Activated CD4-positive, alpha-beta T cell treated with anti-CD3 and anti-CD28 coated beads, Interleukin-2, amount 50 U/mL, for 1 hour (primary cell): ENCODE measurements at regions not wholly inside any gene's neighbourhood (a gene's known extent, or its start where the extent isn't known, plus 50 kb on each side); places are given as distances from the start of the nearest gene placed in this dataset.
"Not testable (repeated sequence)": the region's sequence is repeated elsewhere in the genome, so short reads cannot be mapped to it uniquely, and the experiment has no call there.

Source experiments
- DNase-seq: peaks from one replicate; pipeline ENCODE4 v3.0.0-alpha.2; 2020

DNA sequence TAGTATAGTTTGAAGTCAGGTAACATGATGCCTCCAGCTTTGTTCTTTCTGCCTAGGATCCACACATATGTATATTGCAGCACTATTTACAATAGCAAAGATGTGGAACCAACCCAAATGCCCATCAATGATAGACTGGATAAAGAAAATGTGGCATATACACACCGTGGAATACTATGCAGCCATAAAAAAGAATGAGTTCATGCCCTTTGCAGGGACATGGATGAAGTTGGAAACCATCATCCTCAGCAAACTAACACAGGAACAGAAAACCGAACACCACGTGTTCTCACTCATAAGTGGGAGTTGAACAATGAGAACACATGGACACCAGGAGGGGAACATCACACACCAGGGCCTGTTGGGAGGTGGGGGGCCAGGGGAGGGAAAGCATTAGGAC is 1111.5 kb downstream of the BRD1 start:
- DNase-seq, result not testable (repeated sequence)

DNA sequence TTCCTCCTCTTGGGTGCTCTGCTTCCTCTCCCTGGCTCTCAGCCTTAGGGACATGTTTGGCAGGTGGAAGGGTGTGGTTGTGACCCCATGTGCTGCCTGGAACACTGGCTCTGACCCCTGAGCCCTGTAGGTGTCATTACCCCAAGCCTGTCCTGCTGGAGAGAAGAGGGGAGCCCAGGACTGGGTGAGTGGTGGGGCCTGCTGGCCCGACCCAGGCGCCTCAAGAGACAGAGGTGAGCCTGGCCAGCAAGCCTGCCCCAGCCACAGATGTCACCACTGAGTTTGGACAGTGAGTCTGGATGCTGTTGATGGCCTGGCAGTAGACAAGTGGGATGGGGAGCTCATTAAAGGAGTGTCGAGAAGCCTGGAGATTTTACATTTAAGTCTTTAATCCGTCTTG is 1112.2 kb downstream of the BRD1 start:
- no peak for DNase-seq

DNA sequence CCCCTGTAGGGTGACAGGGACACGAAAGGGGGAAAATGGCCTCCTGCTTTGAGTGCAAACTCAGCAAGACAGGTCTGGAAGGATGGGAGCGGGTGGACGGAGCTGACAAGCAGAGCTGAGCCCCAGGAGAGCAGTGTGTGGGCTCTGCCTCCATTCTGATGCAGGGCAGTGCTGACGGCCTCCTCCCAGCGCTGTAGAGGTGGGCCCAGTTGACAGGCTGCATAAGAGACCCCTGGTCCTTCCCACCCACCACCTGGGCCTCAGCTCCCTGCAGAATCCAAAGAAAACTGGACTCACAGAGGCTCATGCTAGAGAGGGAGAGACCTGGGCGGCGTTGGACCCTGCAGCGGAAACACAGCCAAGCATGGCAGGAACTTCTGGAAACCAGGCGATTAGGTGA is 1113.4 kb downstream of the BRD1 start:
- DNase-seq, result no peak

- DNase-seq, result no peak
These were observed 1114.1 kb downstream of the BRD1 start for GRCh38 chr22:48713272-48714205.

DNA sequence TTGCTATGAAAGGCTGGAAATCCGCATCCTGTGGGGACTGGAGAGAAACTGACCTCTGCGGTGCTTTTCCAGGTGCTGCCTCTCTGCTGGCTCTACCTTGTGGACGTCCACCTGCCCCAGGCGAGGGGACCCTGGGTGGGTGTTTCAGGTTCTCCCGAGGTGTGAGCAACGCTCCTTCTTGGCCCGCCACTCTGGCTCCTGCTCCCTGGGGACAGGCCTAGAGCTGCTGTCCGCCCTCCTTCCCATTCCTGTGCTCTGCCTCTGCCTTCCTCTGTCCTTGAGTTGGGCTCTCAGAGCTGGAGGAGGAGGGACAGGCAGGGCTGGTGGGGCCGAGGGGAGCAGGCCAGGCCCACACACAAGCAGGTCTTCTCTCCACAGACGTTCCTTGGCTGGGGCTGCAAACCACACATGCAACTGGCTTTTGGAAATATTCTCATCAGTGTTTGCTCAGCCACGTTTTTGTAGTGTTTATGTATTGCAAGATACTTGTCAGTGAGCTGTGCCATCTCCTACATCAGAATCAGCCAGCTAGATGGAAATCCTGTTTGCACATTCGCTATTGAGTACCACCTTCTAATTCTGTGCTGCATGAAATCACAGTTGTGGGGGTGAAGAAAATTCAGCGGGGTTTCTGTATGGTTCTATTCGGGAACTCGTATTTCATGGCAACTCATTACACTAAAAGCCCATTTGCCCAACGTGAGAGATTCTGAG is 1115.0 kb downstream of the BRD1 start:
- no peak for DNase-seq

DNA sequence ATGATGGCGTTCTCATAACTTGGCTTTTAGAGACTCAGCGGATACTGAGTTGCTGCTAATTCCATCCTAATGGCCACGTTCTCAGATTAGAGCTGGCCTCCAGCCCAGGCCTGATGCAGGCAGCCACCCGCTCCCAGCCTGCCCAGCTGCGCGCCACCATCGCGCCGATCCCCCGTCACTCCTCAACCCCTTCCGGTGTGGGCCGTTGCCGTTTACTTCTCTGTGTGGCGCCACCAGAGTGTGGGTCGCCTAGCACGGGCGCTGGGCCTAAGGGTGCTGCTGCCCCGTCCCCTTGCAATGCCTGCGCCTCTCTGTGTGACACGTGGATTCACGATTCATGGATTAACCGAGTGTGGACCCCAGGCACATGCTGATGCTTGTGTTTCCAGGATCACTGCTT is 1116.0 kb downstream of the BRD1 start:
- no peak for DNase-seq

- no peak for DNase-seq
These were observed 1116.6 kb downstream of the BRD1 start for GRCh38 chr22:48711031-48711431.

DNA sequence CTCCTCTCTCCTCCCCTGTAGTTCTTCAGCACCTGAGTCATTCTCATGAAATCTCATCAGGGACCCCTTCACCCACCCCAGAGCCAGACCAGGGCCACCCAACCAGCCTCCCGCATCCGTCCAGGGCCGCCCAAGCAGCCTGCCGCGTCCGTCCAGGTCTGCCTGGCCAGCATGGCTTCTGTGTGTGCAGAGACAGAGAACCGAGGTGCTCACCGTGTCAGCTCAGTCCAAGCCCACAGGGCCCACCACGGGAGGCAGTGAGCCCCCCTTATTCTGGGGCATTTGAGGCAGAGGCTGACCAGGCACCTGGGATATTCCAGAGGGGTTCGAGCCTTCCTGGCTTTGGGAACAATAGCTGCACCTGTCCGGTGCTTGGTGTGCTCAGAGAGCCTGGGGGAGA is 1117.3 kb downstream of the BRD1 start:
- DNase-seq, result no peak

GRCh38 chr22:48709976-48710375 is 1117.7 kb downstream of the BRD1 start:
- DNase-seq, result no peak

DNA sequence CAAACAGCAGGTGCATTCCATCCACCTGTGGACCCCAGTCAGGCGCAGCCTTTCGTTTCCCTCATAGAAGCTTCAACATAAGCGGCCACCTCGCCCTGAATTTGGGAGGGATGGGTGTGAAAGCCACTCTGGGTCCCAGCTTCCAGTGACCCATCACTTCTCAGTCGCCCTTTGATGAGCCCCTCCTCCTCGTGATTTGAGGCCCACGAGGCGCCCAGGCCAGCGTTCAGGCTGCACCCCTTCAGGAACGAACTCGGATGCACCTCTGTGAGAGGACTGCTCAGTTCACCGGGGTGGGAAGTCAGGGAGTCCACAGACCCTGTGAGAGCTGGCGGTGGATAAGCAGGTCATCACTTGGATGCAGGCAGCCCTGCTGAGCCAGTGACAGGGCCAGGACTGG is 1118.2 kb downstream of the BRD1 start:
- no peak for DNase-seq

- DNase-seq, result no peak
These were observed 1119.0 kb downstream of the BRD1 start for GRCh38 chr22:48708558-48709245.

DNA sequence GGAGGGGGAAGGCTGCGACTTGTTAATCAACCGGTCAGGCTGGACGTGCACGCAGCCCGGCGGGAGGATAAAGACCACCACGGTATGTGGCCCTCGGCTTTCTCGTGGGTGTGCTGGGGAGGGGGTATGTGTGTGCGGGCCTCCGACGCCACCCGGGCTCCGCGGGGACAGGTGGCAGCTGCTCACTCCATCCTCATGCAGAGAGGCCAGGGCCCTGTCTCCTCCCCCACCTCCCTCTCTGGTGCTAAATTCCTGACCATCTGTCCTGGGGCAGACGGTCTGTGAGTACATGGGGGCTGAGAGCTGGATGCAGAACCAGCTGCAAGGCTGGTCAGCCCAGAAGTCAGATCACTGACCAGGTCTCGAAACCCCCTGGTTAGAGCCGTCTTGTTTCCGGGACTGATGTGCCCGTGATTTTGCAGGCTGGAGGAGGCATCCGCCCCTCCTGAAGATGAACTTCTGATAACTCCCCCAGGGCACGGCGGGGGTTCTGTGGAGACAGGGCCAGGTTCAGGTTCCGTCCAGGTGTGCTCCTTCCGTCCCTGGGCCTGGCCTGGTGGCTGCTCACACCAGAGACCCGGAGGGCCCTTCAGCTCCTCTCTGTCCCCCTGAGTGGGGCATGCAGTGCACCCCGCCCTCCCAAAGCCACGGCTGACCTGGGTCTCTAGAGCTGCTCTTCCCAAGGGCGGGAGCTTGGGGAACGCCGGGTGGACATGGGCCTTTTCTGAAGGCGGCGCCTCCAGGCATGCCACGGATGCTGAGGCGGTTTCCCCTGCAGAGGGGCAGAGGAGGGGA is 1119.7 kb downstream of the BRD1 start:
- no peak for DNase-seq

GRCh38 chr22:48706934-48707762 is 1120.5 kb downstream of the BRD1 start:
- no peak for DNase-seq

GRCh38 chr22:48705917-48706605 is 1121.6 kb downstream of the BRD1 start:
- no peak for DNase-seq

DNA sequence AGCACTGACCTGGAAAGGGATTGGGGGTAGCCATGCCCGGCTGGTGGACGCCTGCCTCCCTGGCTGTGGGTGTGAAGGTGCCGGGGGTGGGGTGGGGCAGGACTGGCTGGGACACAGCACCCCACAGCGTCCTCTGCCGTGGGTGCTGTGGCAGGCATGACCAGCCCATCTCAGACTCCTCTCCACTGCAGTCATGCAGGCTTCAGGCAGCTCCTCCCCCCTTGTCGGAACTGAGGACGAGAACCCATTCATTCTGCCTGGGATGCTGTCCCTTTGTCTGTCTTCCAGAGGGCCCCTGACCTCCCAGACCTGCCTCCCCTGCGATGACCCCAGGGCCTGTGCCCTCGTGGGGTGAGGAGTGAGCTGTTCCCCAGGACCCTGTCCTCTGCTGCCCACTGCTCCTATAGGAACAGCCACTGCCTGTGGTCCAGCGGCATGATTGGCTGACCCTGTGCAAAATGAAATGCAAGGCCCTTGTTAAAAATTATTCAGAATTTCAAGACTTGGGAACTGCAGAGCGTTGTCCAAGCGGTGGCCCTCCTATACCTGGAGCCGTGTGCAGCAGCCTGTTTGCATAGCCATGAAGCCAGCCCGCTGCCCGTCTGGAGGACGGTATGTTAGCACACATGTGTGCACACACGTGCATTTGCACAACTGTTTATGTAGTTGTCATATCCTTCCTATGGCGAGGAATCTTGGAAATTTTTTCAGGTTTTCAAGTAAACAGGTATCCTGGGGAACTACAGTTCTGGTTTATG is 1122.3 kb downstream of the BRD1 start:
- no peak for DNase-seq

GRCh38 chr22:48704335-48704734 is 1123.3 kb downstream of the BRD1 start:
- no peak for DNase-seq

- no peak for DNase-seq
These were observed 1124.3 kb downstream of the BRD1 start for GRCh38 chr22:48703265-48703941.

GRCh38 chr22:48702573-48703264 is 1125.0 kb downstream of the BRD1 start:
- DNase-seq, result no peak
